ENCODE measurements at regions not wholly inside any gene's neighbourhood (a gene's known extent, or its start where the extent isn't known, plus 50 kb on each side); places are given as distances from the start of the nearest gene placed in this dataset.

GRCh38 chr1:2936559-2937515, 84.4 kb upstream of the ACTRT2 start:
- ATAC-seq: no peak
- no peak overlapping the region for H3K4me3 Mint-ChIP-seq
- DNase-seq: no peak
- peaks cover 4% of the 10 kb centered on the region for H3K9me3 Mint-ChIP-seq
- H3K27me3 Mint-ChIP-seq: no peaks in the 10 kb centered on the region
- no peaks in the 10 kb centered on the region for H3K4me1 Mint-ChIP-seq
- H3K27ac Mint-ChIP-seq: no peak overlapping the region
- H3K36me3 Mint-ChIP-seq (ENCODE audit: low read depth): peaks cover 4% of the 10 kb centered on the region

- Mint-ChIP-seq H3K27ac (no peak overlapping the region), H3K36me3 (ENCODE audit: low read depth) (peaks cover 4% of the 10 kb centered on the region), H3K27me3 (no peaks in the 10 kb centered on the region), H3K9me3 (peaks cover 4% of the 10 kb centered on the region), H3K4me3 (no peak overlapping the region), H3K4me1 (no peaks in the 10 kb centered on the region)
- ATAC-seq: no peak
- no peak for DNase-seq
Observed at GRCh38 chr1:2937805-2938204, 83.5 kb upstream of the ACTRT2 start.

- H3K27me3 Mint-ChIP-seq: no peaks in the 10 kb centered on the region
- H3K9me3 Mint-ChIP-seq: peaks cover 4% of the 10 kb centered on the region
- no peak for DNase-seq
- H3K4me1 Mint-ChIP-seq: no peaks in the 10 kb centered on the region
- ATAC-seq: no peak
- H3K36me3 Mint-ChIP-seq (ENCODE audit: low read depth): peaks cover 4% of the 10 kb centered on the region
- no peak overlapping the region for H3K27ac Mint-ChIP-seq
- H3K4me3 Mint-ChIP-seq: no peak overlapping the region
Observed at GRCh38 chr1:2939041-2939552, 82.2 kb upstream of the ACTRT2 start.

DNA sequence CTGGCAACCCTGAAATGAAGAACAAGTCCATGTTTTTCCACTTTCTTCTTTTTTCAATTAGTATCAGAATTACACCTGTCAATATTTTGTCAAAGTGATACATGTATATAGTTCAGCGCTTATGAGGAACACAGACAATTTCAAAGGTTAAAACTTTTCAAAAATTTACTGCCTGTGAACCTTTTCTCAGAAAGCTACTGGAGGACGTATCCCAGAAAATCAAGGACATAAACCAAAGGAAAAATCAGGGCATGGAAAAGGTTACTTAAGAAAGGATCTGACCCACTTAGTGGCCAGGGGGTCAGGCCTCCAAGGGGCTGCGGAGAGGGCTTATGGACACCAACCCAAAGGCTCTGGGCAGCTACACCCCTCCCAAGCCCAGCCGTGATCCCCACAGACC, 81.1 kb upstream of the ACTRT2 start:
- Mint-ChIP-seq H3K36me3 (ENCODE audit: low read depth) (peaks cover 4% of the 10 kb centered on the region), H3K27me3 (no peaks in the 10 kb centered on the region), H3K4me3 (no peak overlapping the region), H3K27ac (no peak overlapping the region), H3K4me1 (no peaks in the 10 kb centered on the region), H3K9me3 (peaks cover 4% of the 10 kb centered on the region)
- ATAC-seq: no peak
- no peak for DNase-seq

DNA sequence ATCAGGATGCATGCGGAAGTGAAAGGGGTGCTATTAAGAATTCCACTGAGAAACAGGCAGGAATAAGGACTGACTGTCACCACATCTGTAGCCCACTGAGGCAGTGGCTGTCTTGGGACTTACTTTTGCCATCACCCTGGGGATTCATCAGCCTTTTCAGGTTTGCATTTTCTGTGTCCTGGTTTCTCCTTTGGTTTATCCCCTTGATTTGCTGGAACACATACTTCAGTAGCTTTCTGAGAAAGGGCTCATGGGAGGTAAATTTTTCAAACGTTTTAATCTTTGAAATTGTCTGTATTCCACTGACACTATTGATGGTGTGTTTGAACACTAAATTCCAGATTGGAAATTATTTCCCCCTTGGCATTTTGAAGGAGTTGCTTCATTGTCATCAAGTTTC, 80.2 kb upstream of the ACTRT2 start:
- Mint-ChIP-seq H3K27ac (no peak overlapping the region), H3K9me3 (peaks cover 4% of the 10 kb centered on the region), H3K4me3 (no peak overlapping the region), H3K27me3 (no peaks in the 10 kb centered on the region), H3K36me3 (ENCODE audit: low read depth) (peaks cover 4% of the 10 kb centered on the region), H3K4me1 (no peaks in the 10 kb centered on the region)
- ATAC-seq (no peak), DNase-seq (no peak)

GRCh38 chr1:2941907-2942306, 79.4 kb upstream of the ACTRT2 start:
- Mint-ChIP-seq H3K27ac (no peak overlapping the region), H3K4me1 (no peaks in the 10 kb centered on the region), H3K9me3 (peaks cover 4% of the 10 kb centered on the region), H3K36me3 (ENCODE audit: low read depth) (peaks cover 4% of the 10 kb centered on the region), H3K27me3 (peaks cover 4% of the 10 kb centered on the region), H3K4me3 (no peak overlapping the region)
- no peak for DNase-seq
- no peak for ATAC-seq

DNA sequence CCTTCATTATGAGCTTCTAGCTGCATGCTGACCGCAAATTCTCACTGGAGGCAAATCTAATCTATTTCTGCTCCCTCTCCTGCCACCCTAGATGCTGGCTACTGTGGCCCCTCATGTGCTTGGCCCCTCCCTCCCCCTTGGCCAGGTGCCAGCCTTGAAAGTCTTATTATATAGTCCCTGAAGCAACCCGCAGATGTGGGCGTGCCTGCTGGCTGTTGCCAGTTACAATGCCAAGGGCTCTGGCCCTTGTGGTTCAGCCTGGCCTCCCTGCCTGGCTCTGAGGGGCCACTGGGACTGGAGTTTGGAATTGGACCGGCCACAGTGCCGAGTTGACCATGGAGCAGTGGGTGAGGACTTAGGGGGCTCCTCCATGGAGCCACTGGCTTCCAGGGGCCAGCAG, 78.9 kb upstream of the ACTRT2 start:
- Mint-ChIP-seq H3K27me3 (peaks cover 8% of the 10 kb centered on the region), H3K27ac (no peak overlapping the region), H3K4me3 (no peak overlapping the region), H3K4me1 (no peaks in the 10 kb centered on the region), H3K9me3 (peaks cover 4% of the 10 kb centered on the region), H3K36me3 (ENCODE audit: low read depth) (peaks cover 4% of the 10 kb centered on the region)
- no peak for DNase-seq
- ATAC-seq: no peak

DNA sequence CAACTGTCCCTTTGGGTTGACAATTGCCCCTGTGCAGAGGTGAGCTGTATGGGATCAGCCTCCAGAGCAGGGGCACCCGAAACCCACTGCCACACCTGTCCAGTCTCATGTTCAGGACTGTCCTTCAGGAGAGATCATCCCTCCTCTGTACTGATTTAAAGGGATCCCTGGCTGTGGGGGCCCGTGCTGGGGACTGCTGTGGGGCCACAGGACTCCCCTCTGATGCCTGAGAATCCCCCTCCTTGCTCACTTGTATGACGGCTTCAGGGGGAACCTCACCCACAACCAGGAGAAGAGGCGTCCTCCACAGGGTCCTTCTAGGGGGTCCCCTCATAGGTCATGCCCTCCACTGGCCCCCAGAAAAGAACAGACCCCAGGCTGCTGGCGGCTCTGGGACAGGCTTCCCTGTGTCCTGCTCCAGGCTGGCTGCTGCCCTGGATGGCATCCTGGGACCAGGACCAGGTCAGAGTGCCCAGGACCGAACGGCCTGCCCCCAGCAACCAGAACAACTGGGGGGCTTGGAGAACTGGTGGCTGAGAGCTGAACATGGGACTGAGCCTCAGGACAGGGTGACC, 77.5 kb upstream of the ACTRT2 start:
- Mint-ChIP-seq H3K36me3 (ENCODE audit: low read depth) (peaks cover 4% of the 10 kb centered on the region), H3K27ac (no peak overlapping the region), H3K27me3 (peaks cover 8% of the 10 kb centered on the region), H3K4me3 (no peak overlapping the region), H3K4me1 (no peaks in the 10 kb centered on the region), H3K9me3 (peaks cover 4% of the 10 kb centered on the region)
- DNase-seq (no peak), ATAC-seq (no peak)

DNA sequence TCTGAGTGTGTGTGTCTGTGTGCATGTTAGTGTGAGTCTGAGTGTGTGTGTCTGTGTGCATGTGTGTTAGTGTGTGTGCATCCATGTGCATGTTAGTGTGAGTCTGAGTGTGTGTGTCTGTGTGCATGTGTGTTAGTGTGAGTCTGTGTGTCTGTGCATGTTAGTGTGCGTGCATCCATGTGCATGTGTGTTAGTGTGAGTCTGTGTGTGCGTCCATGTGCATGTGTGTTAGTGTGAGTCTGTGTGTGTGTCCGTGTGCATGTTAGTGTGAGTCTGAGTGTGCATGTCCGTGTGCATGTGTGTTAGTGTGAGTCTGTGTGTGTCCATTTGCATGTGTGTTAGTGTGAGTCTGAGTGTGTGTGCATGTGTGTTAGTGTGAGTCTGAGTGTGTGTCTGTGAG, 76.6 kb upstream of the ACTRT2 start:
- no peaks in the 10 kb centered on the region for H3K4me1 Mint-ChIP-seq
- peaks cover 8% of the 10 kb centered on the region for H3K27me3 Mint-ChIP-seq
- no peak for ATAC-seq
- no peak overlapping the region for H3K27ac Mint-ChIP-seq
- H3K4me3 Mint-ChIP-seq: no peak overlapping the region
- DNase-seq: no peak
- H3K36me3 Mint-ChIP-seq (ENCODE audit: low read depth): peaks cover 4% of the 10 kb centered on the region
- peaks cover 4% of the 10 kb centered on the region for H3K9me3 Mint-ChIP-seq

DNA sequence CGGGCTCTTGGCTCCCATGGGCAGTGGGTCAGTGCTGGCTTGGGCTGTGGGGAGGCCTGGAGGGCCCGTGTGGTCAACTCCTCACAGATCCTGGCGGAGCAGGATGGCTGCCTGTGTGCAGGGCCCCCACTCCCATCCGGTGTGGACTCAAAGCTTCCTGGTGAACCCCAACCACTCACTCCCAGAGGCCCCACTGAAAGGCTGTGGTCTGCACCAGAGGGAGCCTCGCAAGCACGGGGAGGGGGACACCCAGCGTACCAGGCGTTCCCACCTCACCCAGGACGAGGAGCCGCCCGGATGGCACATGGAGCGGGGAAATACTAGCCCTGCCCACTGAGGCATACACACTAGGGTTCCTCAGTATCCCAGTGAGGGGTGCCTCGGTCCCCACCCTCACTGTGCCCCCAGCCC, 75.4 kb upstream of the ACTRT2 start:
- ATAC-seq (no peak), DNase-seq (no peak)
- peaks cover 4% of the 10 kb centered on the region for H3K36me3 Mint-ChIP-seq (ENCODE audit: low read depth)
- H3K4me3 Mint-ChIP-seq: no peak overlapping the region
- H3K9me3 Mint-ChIP-seq: peaks cover 4% of the 10 kb centered on the region
- no peak overlapping the region for H3K27ac Mint-ChIP-seq
- H3K4me1 Mint-ChIP-seq: peaks cover 3% of the 10 kb centered on the region
- peaks cover 8% of the 10 kb centered on the region for H3K27me3 Mint-ChIP-seq

DNA sequence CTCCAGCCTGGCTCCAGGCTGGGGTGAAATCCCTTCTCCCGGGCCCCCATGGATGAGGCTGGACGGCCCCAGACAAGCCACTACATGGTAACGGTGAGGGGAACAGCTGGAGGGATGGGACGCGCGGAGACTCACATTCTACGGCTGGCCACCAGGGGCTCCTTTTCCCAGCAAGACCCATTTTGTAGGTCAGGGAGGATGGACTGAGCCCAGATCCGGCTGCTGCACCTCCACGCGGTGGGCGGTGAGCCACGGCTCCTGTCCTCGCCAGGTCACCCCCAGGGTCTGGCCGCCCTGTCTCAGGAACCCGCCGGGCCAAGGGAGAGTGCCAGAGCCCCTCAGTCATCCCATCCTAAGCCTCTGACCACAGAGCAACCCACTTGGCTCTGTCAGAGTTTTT, 75.0 kb upstream of the ACTRT2 start:
- H3K4me3 Mint-ChIP-seq: no peak overlapping the region
- ATAC-seq: no peak
- peaks cover 3% of the 10 kb centered on the region for H3K9me3 Mint-ChIP-seq
- peaks cover 3% of the 10 kb centered on the region for H3K36me3 Mint-ChIP-seq (ENCODE audit: low read depth)
- peaks cover 3% of the 10 kb centered on the region for H3K4me1 Mint-ChIP-seq
- no peak for DNase-seq
- peaks cover 8% of the 10 kb centered on the region for H3K27me3 Mint-ChIP-seq
- no peak overlapping the region for H3K27ac Mint-ChIP-seq

GRCh38 chr1:2946999-2947690, 74.1 kb upstream of the ACTRT2 start:
- ATAC-seq: no peak
- peaks cover 8% of the 10 kb centered on the region for H3K27me3 Mint-ChIP-seq
- H3K4me3 Mint-ChIP-seq: no peak overlapping the region

GRCh38 chr1:2948001-2948750, 73.1 kb upstream of the ACTRT2 start:
- ATAC-seq (no peak), DNase-seq (no peak)
- Mint-ChIP-seq H3K4me1 (peaks cover 5% of the 10 kb centered on the region), H3K4me3 (no peak overlapping the region), H3K36me3 (ENCODE audit: low read depth) (no peaks in the 10 kb centered on the region), H3K27ac (no peak overlapping the region), H3K9me3 (peaks cover 2% of the 10 kb centered on the region), H3K27me3 (peaks cover 8% of the 10 kb centered on the region)

More at GRCh38 chr1:2946999-2947690, 74.1 kb upstream of the ACTRT2 start:
- no peaks in the 10 kb centered on the region for H3K36me3 Mint-ChIP-seq (ENCODE audit: low read depth)
- no peak for DNase-seq
- no peaks in the 10 kb centered on the region for H3K9me3 Mint-ChIP-seq
- H3K27ac Mint-ChIP-seq: no peak overlapping the region
- H3K4me1 Mint-ChIP-seq: peaks cover 3% of the 10 kb centered on the region

Measured in activated naive CD8-positive, alpha-beta T cell treated with anti-CD3 and anti-CD28 coated beads, Interleukin-2, amount 50 U/mL, for 24 hours (primary cell).